WI38 (cell line): ENCODE measurements at regions not wholly inside any gene's neighbourhood (a gene's known extent, or its start where the extent isn't known, plus 50 kb on each side); places are given as distances from the start of the nearest gene placed in this dataset.

ENCODE experiments used
- H3K4me3 ChIP-seq: 2 replicates; pipeline ENCODE4 v1.5.1; 2011; ENCODE audit warnings: low read depth, mild to moderate bottlenecking, control low read depth, low read length
- TF ChIP-seq, protein P1 (sequence below): IDR thresholded peaks from 2 replicates; pipeline ENCODE4 v1.5.1; 2012; ENCODE audit warnings: low read depth, mild to moderate bottlenecking, control low read depth, low read length

DNA sequence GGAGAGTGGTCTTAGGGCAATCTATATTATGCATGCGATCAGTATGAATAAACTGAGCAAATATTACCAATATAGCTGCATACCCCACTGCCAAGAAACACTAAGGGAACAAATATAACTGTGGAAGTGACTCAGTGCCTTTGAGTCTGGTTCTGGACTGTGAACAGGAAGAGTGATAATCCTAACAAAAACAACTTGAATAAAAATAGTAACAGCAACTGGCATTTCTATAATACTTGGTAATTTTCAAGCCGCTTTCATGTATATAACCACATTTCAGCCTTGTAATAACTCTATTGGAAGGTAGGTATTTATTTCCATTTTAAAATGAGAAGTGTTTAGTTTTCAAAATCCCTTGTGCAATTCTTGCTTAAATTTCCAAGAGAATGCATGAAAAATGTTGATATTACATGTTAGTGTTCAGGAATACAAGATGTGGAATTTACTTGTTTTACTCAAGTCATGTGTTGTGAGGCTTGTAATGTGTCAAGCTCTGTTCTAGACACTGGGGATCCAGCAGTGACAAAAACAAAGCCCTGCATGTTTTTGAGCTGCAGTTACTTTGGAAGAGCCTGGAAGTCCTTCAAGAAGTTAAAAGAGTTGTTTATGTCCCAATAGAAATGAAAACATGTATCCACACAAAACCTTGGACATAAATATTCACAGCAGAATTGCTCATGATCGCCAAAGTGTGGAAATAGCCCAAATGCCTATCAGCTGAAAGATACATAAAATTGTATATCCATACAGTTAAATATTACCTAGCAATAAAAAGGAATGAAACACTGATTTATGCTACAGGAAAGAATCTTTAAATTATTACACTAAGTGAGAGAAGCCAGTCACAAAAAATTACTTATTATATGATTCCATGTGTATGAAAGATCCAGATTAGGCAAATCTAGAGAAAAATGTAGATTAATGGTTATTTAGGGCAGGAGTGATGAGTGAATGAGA, 338.1 kb upstream of the TMEM132C start:
- TF ChIP-seq, protein P1, sequence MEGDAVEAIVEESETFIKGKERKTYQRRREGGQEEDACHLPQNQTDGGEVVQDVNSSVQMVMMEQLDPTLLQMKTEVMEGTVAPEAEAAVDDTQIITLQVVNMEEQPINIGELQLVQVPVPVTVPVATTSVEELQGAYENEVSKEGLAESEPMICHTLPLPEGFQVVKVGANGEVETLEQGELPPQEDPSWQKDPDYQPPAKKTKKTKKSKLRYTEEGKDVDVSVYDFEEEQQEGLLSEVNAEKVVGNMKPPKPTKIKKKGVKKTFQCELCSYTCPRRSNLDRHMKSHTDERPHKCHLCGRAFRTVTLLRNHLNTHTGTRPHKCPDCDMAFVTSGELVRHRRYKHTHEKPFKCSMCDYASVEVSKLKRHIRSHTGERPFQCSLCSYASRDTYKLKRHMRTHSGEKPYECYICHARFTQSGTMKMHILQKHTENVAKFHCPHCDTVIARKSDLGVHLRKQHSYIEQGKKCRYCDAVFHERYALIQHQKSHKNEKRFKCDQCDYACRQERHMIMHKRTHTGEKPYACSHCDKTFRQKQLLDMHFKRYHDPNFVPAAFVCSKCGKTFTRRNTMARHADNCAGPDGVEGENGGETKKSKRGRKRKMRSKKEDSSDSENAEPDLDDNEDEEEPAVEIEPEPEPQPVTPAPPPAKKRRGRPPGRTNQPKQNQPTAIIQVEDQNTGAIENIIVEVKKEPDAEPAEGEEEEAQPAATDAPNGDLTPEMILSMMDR: no peak
- no peak overlapping the region for H3K4me3 ChIP-seq

DNA sequence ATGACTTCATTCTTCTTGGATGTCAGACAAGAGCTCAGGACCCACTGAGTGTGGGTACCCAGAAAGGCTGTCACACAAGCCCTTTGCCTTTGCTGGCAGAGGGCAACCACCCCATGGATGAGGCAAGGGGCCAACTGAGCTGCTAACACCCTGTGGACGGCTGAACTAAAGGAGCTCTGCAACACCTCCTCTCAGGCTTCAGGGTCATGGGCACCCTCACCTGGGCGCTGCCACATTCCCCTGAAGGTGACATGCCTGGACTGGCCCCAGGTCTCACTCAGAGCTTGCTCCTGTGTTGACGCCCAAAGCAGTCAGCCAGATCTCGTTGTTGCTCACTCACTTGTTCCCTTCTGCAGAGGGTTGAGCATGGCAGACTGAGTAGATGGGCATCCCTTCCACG, 336.8 kb upstream of the TMEM132C start:
- TF ChIP-seq, protein P1: no peak
- H3K4me3 ChIP-seq: no peak overlapping the region

DNA sequence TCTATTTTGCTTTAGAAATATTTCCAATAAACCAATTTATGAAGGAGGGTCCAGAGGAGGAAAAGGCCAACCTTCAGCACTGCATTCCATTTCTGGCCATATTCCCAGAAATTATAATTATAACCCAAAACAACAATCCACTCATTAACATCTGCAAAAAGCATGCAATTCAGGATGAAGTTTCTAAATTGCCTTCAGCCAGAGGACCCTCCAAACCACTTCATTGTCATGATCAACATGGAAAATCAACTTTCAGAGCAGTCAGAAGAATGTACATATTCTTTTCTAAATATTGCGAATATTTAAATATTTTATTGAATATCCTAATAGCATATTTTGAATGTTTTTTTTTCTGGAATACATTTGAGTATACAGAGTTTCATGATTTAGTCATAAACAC, 332.6 kb upstream of the TMEM132C start:
- H3K4me3 ChIP-seq: no peak overlapping the region
- TF ChIP-seq, protein P1: no peak

DNA sequence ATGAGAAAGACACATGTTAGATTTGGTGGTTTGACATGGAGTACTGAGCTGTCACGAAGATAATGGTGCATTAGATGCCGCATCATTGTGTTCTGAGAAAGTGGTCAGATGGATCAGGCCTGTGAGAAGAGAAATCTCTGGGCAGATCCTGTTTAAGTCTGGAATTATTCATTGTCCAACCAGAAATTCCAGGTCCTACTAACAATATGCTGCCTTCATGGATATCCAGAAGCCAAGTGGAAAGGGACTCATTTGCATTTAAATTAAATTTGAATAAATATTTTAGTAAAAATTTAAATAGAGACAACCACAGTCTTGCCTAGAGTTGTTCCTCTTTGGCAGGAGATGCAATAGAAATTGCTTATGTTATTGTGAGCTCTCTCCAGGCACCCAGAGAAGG, 330.5 kb upstream of the TMEM132C start:
- TF ChIP-seq, protein P1: no peak

DNA sequence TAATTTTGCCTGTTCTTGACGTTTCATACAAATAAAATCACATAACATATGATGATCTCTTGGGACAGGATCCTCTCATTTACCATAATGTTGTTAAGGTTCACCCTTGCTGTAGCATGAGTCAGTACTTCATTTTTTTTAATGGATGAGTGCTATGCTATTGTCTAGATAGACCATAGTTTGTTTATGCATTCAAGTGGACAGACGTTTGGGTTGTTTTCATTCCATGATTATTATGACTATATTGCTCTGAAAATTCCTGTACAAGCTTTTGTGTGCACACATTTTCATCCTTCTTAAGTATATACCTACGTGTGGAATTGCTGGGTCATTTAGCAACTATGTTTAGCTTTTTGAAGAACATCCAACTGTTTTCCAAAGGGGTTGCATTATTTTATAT, 325.6 kb upstream of the TMEM132C start:
- TF ChIP-seq, protein P1: no peak
- no peak overlapping the region for H3K4me3 ChIP-seq

More for the DNA sequence above, 330.5 kb upstream of the TMEM132C start:
- H3K4me3 ChIP-seq: no peak overlapping the region

DNA sequence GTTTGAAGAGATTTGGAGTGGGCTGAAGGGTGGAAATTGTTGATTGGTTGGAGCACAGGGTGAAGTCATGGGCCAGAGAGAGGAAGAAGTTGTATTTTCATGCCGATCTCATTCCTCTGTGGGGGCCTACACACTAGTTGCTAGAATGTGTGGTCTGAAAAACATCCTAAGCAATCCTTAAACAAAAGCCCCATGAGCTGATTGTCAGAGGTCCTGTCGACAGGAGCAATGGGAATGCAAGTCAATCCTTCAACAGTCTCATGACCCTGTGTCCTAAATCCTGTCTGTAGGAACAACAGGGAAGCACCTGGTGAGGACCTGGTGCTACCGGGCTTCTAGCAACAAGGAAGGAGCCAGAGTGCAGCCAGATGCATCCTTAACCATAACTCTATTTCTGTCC, 324.0 kb upstream of the TMEM132C start:
- H3K4me3 ChIP-seq: no peak overlapping the region
- TF ChIP-seq, protein P1: no peak

DNA sequence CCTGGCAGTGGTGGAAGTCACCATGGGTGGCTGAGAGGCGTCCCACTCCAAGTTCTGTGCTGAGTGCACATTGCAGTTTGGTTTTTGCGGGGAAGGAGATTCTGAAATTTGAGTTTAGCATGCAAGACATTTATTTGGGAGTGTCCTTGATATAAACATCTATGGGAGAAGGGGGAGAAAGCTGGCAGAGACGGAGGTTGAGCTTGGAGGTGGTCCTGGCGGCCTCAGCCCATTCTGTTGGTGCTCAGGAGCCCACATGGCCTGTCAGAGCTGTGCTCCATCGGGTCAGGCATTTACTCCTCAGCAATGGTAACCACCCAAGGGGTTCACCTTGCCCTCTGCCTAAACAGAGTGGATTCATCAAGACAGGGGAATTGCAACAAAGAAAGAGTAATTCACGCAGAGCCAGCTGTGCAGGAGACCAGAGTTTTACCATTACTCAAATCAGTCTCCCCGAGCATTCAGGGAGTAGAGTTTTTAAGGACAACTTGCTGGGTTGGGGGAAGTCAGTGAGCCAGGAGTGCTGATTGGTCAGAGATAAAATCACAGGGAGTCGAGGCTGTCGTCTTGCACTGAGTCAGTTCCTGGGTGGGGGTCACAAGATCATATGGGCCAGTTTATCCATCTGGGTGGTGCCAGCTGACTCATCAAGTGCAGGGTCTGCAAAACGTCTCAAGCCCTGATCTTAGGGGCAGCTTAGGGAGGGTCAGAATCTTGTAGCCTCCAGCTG, 323.3 kb upstream of the TMEM132C start:
- TF ChIP-seq, protein P1: no peak
- no peak overlapping the region for H3K4me3 ChIP-seq
